Cardiac fibroblast (primary cell): ENCODE measurements at regions not wholly inside any gene's neighbourhood (a gene's known extent, or its start where the extent isn't known, plus 50 kb on each side); places are given as distances from the start of the nearest gene placed in this dataset.
A peak's percentile ranks its signal among the peaks of the same experiment; 100 is the strongest.

ENCODE experiments used
- DNase-seq, 2 donors: peaks; one replicate each; pipeline versions ENCODE4 v3.0.0 to v3.0.0-alpha.2; 2010; ENCODE audit warnings: low read depth in 2 of 2
- H3K4me3 ChIP-seq, 2 donors: replicated peaks in 1 of 2; 1 replicate in 1 of 2; 2 replicates in 1 of 2; pipeline ENCODE4 v1.5.1; 2011; ENCODE audit warnings: low read depth in 2 of 2, low read length in 2 of 2, mild to moderate bottlenecking in 2 of 2, moderate library complexity in 1 of 2
- CTCF ChIP-seq: IDR thresholded peaks from one replicate; pipeline ENCODE4 v1.5.1; 2011; ENCODE audit warnings: low read depth, mild to moderate bottlenecking, low read length, inconsistent platforms

GRCh38 chr5:54370982-54371381, 60.6 kb upstream of the ARL15 start:
- no peak for TF ChIP-seq CTCF
- DNase-seq = no peak

GRCh38 chr5:54367844-54368243, 57.5 kb upstream of the ARL15 start:
- DNase-seq = no peak
- TF ChIP-seq CTCF = no peak
- no peak overlapping the region for H3K4me3 ChIP-seq

More at GRCh38 chr5:54370982-54371381, 60.6 kb upstream of the ARL15 start:
- no peak overlapping the region for H3K4me3 ChIP-seq

GRCh38 chr5:54366707-54367106, 56.3 kb upstream of the ARL15 start:
- no peak for TF ChIP-seq CTCF
- no peak for DNase-seq
- no peak overlapping the region for H3K4me3 ChIP-seq

- no peak overlapping the region for H3K4me3 ChIP-seq
- DNase-seq = peak in 1 of 2 donors; percentile 10
- TF ChIP-seq CTCF = no peak
Measured at GRCh38 chr5:54363669-54364068, 53.3 kb upstream of the ARL15 start.

- DNase-seq = no peak
- no peak for TF ChIP-seq CTCF
- no peak overlapping the region for H3K4me3 ChIP-seq
Measured at GRCh38 chr5:54362992-54363625, 52.7 kb upstream of the ARL15 start.

- TF ChIP-seq CTCF = no peak
- DNase-seq = peak; percentile 43 to 56
- no peak overlapping the region for H3K4me3 ChIP-seq
Measured at GRCh38 chr5:54362434-54362833, 52.1 kb upstream of the ARL15 start.
